ENCODE measurements at regions not wholly inside any gene's neighbourhood (a gene's known extent, or its start where the extent isn't known, plus 50 kb on each side); places are given as distances from the start of the nearest gene placed in this dataset.

GRCh38 chr17:34827008-34827407 is 134.3 kb downstream of the CCT6B start:
- Histone ChIP-seq H3K27me3 (ENCODE audit: insufficient read depth, low read length) (no peaks in the 10 kb centered on the region), H3K4me3 (ENCODE audit: insufficient read depth, low read depth, low read length) (no peak overlapping the region), H3K27ac (ENCODE audit: low read depth, low read length) (no peak overlapping the region), H3K79me2 (ENCODE audit: insufficient read depth, low read length) (no peaks in the 10 kb centered on the region), H2AFZ (ENCODE audit: low read depth, low read length) (no peak overlapping the region), H4K20me1 (ENCODE audit: insufficient read depth, low read length) (no peaks in the 10 kb centered on the region), H3K4me2 (ENCODE audit: low read length) (no peak overlapping the region), H3K9ac (ENCODE audit: low read length) (no peak overlapping the region), H3K36me3 (ENCODE audit: insufficient read depth, low read length) (no peaks in the 10 kb centered on the region), H3K9me3 (ENCODE audit: insufficient read depth, low read depth, low read length) (no peaks in the 10 kb centered on the region), H3K4me1 (ENCODE audit: insufficient read depth, low read length) (no peaks in the 10 kb centered on the region)
- TF ChIP-seq EZH2 (IDR thresholded peaks at IDR 0.05; ENCODE audit: insufficient read depth, low read length), result no peak
- TF ChIP-seq, protein P1, sequence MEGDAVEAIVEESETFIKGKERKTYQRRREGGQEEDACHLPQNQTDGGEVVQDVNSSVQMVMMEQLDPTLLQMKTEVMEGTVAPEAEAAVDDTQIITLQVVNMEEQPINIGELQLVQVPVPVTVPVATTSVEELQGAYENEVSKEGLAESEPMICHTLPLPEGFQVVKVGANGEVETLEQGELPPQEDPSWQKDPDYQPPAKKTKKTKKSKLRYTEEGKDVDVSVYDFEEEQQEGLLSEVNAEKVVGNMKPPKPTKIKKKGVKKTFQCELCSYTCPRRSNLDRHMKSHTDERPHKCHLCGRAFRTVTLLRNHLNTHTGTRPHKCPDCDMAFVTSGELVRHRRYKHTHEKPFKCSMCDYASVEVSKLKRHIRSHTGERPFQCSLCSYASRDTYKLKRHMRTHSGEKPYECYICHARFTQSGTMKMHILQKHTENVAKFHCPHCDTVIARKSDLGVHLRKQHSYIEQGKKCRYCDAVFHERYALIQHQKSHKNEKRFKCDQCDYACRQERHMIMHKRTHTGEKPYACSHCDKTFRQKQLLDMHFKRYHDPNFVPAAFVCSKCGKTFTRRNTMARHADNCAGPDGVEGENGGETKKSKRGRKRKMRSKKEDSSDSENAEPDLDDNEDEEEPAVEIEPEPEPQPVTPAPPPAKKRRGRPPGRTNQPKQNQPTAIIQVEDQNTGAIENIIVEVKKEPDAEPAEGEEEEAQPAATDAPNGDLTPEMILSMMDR (IDR thresholded peaks at IDR 0.05; ENCODE audit: insufficient read depth, low read depth, low read length), result no peak
- Mint-ChIP-seq H3K4me3 (ENCODE audit: unreplicated experiment) (no peak overlapping the region), H3K36me3 (ENCODE audit: low read depth, unreplicated experiment) (no peaks in the 10 kb centered on the region), H3K27ac (ENCODE audit: unreplicated experiment) (no peak overlapping the region), H3K27me3 (ENCODE audit: low read depth, unreplicated experiment) (peaks cover 59% of the 10 kb centered on the region), H3K9me3 (ENCODE audit: unreplicated experiment) (peaks cover 1% of the 10 kb centered on the region), H3K4me1 (ENCODE audit: low read depth, unreplicated experiment) (no peaks in the 10 kb centered on the region)
- no peak for DNase-seq (ENCODE audit: low read depth)
- no peak for FAIRE-seq

GRCh38 chr17:34826332-34826731 is 134.9 kb downstream of the CCT6B start:
- Mint-ChIP-seq H3K27ac (ENCODE audit: unreplicated experiment) (no peak overlapping the region), H3K36me3 (ENCODE audit: low read depth, unreplicated experiment) (no peaks in the 10 kb centered on the region), H3K4me3 (ENCODE audit: unreplicated experiment) (no peak overlapping the region), H3K27me3 (ENCODE audit: low read depth, unreplicated experiment) (peaks cover 56% of the 10 kb centered on the region), H3K9me3 (ENCODE audit: unreplicated experiment) (peaks cover 1% of the 10 kb centered on the region), H3K4me1 (ENCODE audit: low read depth, unreplicated experiment) (no peaks in the 10 kb centered on the region)
- no peak for FAIRE-seq
- Histone ChIP-seq H3K79me2 (ENCODE audit: insufficient read depth, low read length) (no peaks in the 10 kb centered on the region), H3K9me3 (ENCODE audit: insufficient read depth, low read depth, low read length) (no peaks in the 10 kb centered on the region), H2AFZ (ENCODE audit: low read depth, low read length) (no peak overlapping the region), H3K9ac (ENCODE audit: low read length) (no peak overlapping the region), H3K4me1 (ENCODE audit: insufficient read depth, low read length) (no peaks in the 10 kb centered on the region), H3K27ac (ENCODE audit: low read depth, low read length) (no peak overlapping the region), H3K27me3 (ENCODE audit: insufficient read depth, low read length) (no peaks in the 10 kb centered on the region), H3K4me3 (ENCODE audit: insufficient read depth, low read depth, low read length) (no peak overlapping the region), H3K36me3 (ENCODE audit: insufficient read depth, low read length) (no peaks in the 10 kb centered on the region), H4K20me1 (ENCODE audit: insufficient read depth, low read length) (no peaks in the 10 kb centered on the region), H3K4me2 (ENCODE audit: low read length) (no peak overlapping the region)
- DNase-seq (ENCODE audit: low read depth), result no peak
- no peak for TF ChIP-seq EZH2 (IDR thresholded peaks at IDR 0.05; ENCODE audit: insufficient read depth, low read length)
- TF ChIP-seq, protein P1 (IDR thresholded peaks at IDR 0.05; ENCODE audit: insufficient read depth, low read depth, low read length), result no peak

- H3K79me2 ChIP-seq (ENCODE audit: insufficient read depth, low read length), result no peaks in the 10 kb centered on the region
- no peaks in the 10 kb centered on the region for H3K9me3 ChIP-seq (ENCODE audit: insufficient read depth, low read depth, low read length)
- H3K27ac Mint-ChIP-seq (ENCODE audit: unreplicated experiment), result no peak overlapping the region
- peaks cover 2% of the 10 kb centered on the region for H3K4me1 Mint-ChIP-seq (ENCODE audit: low read depth, unreplicated experiment)
- no peak overlapping the region for H3K4me3 ChIP-seq (ENCODE audit: insufficient read depth, low read depth, low read length)
- H3K4me1 ChIP-seq (ENCODE audit: insufficient read depth, low read length), result no peaks in the 10 kb centered on the region
- no peak overlapping the region for H3K27ac ChIP-seq (ENCODE audit: low read depth, low read length)
- no peaks in the 10 kb centered on the region for H4K20me1 ChIP-seq (ENCODE audit: insufficient read depth, low read length)
- no peak overlapping the region for H3K4me2 ChIP-seq (ENCODE audit: low read length)
- H3K9ac ChIP-seq (ENCODE audit: low read length), result no peak overlapping the region
- no peaks in the 10 kb centered on the region for H3K36me3 Mint-ChIP-seq (ENCODE audit: low read depth, unreplicated experiment)
- no peak overlapping the region for H2AFZ ChIP-seq (ENCODE audit: low read depth, low read length)
- FAIRE-seq, result no peak
- TF ChIP-seq, protein P1 (IDR thresholded peaks at IDR 0.05; ENCODE audit: insufficient read depth, low read depth, low read length), result no peak
- TF ChIP-seq EZH2 (IDR thresholded peaks at IDR 0.05; ENCODE audit: insufficient read depth, low read length), result no peak
- H3K9me3 Mint-ChIP-seq (ENCODE audit: unreplicated experiment), result peaks cover 1% of the 10 kb centered on the region
- H3K36me3 ChIP-seq (ENCODE audit: insufficient read depth, low read length), result no peaks in the 10 kb centered on the region
- no peak for DNase-seq (ENCODE audit: low read depth)
- H3K27me3 Mint-ChIP-seq (ENCODE audit: low read depth, unreplicated experiment), result peaks cover 56% of the 10 kb centered on the region
- H3K27me3 ChIP-seq (ENCODE audit: insufficient read depth, low read length), result no peaks in the 10 kb centered on the region
- H3K4me3 Mint-ChIP-seq (ENCODE audit: unreplicated experiment), result no peak overlapping the region
Observed at GRCh38 chr17:34825884-34826283, 135.4 kb downstream of the CCT6B start.
